ENCODE measurements at regions not wholly inside any gene's neighbourhood (a gene's known extent, or its start where the extent isn't known, plus 50 kb on each side); places are given as distances from the start of the nearest gene placed in this dataset.

GRCh38 chr6:1144842-1145767, 166.8 kb upstream of the FOXQ1 start:
- H3K27ac ChIP-seq (replicated peaks), result no peak overlapping the region
- TF ChIP-seq GABPA (IDR thresholded peaks at IDR 0.05; ENCODE audit: low read depth), result no peak
- TF ChIP-seq, protein P1, sequence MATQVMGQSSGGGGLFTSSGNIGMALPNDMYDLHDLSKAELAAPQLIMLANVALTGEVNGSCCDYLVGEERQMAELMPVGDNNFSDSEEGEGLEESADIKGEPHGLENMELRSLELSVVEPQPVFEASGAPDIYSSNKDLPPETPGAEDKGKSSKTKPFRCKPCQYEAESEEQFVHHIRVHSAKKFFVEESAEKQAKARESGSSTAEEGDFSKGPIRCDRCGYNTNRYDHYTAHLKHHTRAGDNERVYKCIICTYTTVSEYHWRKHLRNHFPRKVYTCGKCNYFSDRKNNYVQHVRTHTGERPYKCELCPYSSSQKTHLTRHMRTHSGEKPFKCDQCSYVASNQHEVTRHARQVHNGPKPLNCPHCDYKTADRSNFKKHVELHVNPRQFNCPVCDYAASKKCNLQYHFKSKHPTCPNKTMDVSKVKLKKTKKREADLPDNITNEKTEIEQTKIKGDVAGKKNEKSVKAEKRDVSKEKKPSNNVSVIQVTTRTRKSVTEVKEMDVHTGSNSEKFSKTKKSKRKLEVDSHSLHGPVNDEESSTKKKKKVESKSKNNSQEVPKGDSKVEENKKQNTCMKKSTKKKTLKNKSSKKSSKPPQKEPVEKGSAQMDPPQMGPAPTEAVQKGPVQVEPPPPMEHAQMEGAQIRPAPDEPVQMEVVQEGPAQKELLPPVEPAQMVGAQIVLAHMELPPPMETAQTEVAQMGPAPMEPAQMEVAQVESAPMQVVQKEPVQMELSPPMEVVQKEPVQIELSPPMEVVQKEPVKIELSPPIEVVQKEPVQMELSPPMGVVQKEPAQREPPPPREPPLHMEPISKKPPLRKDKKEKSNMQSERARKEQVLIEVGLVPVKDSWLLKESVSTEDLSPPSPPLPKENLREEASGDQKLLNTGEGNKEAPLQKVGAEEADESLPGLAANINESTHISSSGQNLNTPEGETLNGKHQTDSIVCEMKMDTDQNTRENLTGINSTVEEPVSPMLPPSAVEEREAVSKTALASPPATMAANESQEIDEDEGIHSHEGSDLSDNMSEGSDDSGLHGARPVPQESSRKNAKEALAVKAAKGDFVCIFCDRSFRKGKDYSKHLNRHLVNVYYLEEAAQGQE (IDR thresholded peaks at IDR 0.05; ENCODE audit: insufficient replicate concordance, low read depth), result no peak
- no peak for TF ChIP-seq POLR2AphosphoS5 (IDR thresholded peaks at IDR 0.05; ENCODE audit: low read depth)
- no peak for TF ChIP-seq SPI1 (IDR thresholded peaks at IDR 0.05; ENCODE audit: borderline replicate concordance, low read depth)
- TF ChIP-seq, protein P2, sequence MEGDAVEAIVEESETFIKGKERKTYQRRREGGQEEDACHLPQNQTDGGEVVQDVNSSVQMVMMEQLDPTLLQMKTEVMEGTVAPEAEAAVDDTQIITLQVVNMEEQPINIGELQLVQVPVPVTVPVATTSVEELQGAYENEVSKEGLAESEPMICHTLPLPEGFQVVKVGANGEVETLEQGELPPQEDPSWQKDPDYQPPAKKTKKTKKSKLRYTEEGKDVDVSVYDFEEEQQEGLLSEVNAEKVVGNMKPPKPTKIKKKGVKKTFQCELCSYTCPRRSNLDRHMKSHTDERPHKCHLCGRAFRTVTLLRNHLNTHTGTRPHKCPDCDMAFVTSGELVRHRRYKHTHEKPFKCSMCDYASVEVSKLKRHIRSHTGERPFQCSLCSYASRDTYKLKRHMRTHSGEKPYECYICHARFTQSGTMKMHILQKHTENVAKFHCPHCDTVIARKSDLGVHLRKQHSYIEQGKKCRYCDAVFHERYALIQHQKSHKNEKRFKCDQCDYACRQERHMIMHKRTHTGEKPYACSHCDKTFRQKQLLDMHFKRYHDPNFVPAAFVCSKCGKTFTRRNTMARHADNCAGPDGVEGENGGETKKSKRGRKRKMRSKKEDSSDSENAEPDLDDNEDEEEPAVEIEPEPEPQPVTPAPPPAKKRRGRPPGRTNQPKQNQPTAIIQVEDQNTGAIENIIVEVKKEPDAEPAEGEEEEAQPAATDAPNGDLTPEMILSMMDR (IDR thresholded peaks at IDR 0.05; ENCODE audit: insufficient read depth, low read length), result no peak
- H3K27me3 ChIP-seq (ENCODE audit: insufficient read depth, poor library complexity, severe bottlenecking), result no peaks in the 10 kb centered on the region
- H3K4me3 ChIP-seq (replicated peaks; ENCODE audit: insufficient read depth, low read length), result no peak overlapping the region
- no peak for DNase-seq (ENCODE audit: low read depth in 1 of 2, low spot score in 1 of 2)

DNA sequence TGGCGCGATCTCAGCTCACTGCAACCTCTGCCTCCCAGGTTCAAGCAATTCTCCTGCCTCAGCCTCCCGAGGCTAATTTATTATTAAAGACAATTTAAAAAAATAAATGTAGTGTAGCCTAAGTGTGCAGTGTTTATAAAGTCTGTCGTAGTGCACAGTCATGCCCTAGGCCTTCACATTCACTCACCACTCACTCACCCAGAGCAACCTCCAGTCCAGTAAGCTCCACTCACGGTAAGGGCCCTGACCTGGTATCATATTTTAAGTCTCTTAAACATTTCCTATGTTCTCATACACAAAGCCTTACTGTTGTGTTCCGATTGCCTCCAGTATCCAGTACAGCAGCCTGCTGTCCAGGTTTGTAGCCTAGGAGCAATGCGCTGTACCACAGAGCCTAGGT, 168.2 kb upstream of the FOXQ1 start:
- H3K27ac ChIP-seq (replicated peaks), result no peak overlapping the region
- no peak overlapping the region for H3K4me3 ChIP-seq (replicated peaks; ENCODE audit: insufficient read depth, low read length)
- no peak for DNase-seq (ENCODE audit: low read depth in 1 of 2, low spot score in 1 of 2)
- H3K27me3 ChIP-seq (ENCODE audit: insufficient read depth, poor library complexity, severe bottlenecking), result no peaks in the 10 kb centered on the region
- TF ChIP-seq, protein P2 (IDR thresholded peaks at IDR 0.05; ENCODE audit: insufficient read depth, low read length), result no peak
- TF ChIP-seq GABPA (IDR thresholded peaks at IDR 0.05; ENCODE audit: low read depth) (no peak), POLR2AphosphoS5 (IDR thresholded peaks at IDR 0.05; ENCODE audit: low read depth) (no peak)
- TF ChIP-seq, protein P1 (IDR thresholded peaks at IDR 0.05; ENCODE audit: insufficient replicate concordance, low read depth), result no peak

- no peaks in the 10 kb centered on the region for H3K27me3 ChIP-seq (ENCODE audit: insufficient read depth, poor library complexity, severe bottlenecking)
- DNase-seq (ENCODE audit: low read depth in 1 of 2, low spot score in 1 of 2), result no peak
- no peak overlapping the region for H3K27ac ChIP-seq (replicated peaks)
- H3K4me3 ChIP-seq (replicated peaks; ENCODE audit: insufficient read depth, low read length), result no peak overlapping the region
- TF ChIP-seq POLR2AphosphoS5 (IDR thresholded peaks at IDR 0.05; ENCODE audit: low read depth) (no peak), GABPA (IDR thresholded peaks at IDR 0.05; ENCODE audit: low read depth) (no peak), SPI1 (IDR thresholded peaks at IDR 0.05; ENCODE audit: borderline replicate concordance, low read depth) (no peak)
- TF ChIP-seq, protein P1 (IDR thresholded peaks at IDR 0.05; ENCODE audit: insufficient replicate concordance, low read depth), result no peak
- TF ChIP-seq, protein P2 (IDR thresholded peaks at IDR 0.05; ENCODE audit: insufficient read depth, low read length), result no peak
Measured at GRCh38 chr6:1139155-1139890, 172.6 kb upstream of the FOXQ1 start.

Data from HL-60 (cell line).